ENCODE measurements at regions not wholly inside any gene's neighbourhood (a gene's known extent, or its start where the extent isn't known, plus 50 kb on each side); places are given as distances from the start of the nearest gene placed in this dataset.

GRCh38 chr6:145261758-145262157, 473.6 kb downstream of the EPM2A start:
- DNase-seq (no peak), ATAC-seq (no peak)
- Mint-ChIP-seq H3K27me3 (ENCODE audit: low read depth) (no peaks in the 10 kb centered on the region), H3K4me1 (ENCODE audit: low read depth) (no peaks in the 10 kb centered on the region), H3K9me3 (no peaks in the 10 kb centered on the region), H3K4me3 (no peak overlapping the region), H3K36me3 (ENCODE audit: insufficient read depth) (no peaks in the 10 kb centered on the region)

- peaks cover 3% of the 10 kb centered on the region for H3K27me3 Mint-ChIP-seq (ENCODE audit: low read depth)
- H3K36me3 Mint-ChIP-seq (ENCODE audit: insufficient read depth): no peaks in the 10 kb centered on the region
- no peak overlapping the region for H3K4me3 Mint-ChIP-seq
- DNase-seq (no peak), ATAC-seq (no peak)
- no peaks in the 10 kb centered on the region for H3K4me1 Mint-ChIP-seq (ENCODE audit: low read depth)
- no peaks in the 10 kb centered on the region for H3K9me3 Mint-ChIP-seq
Measured at GRCh38 chr6:145262771-145263170, 472.5 kb downstream of the EPM2A start.

GRCh38 chr6:145263778-145264211, 471.5 kb downstream of the EPM2A start:
- DNase-seq (no peak), ATAC-seq (no peak)
- Mint-ChIP-seq H3K4me1 (ENCODE audit: low read depth) (no peaks in the 10 kb centered on the region), H3K4me3 (no peak overlapping the region), H3K36me3 (ENCODE audit: insufficient read depth) (no peaks in the 10 kb centered on the region), H3K9me3 (no peaks in the 10 kb centered on the region), H3K27me3 (ENCODE audit: low read depth) (peaks cover 3% of the 10 kb centered on the region)

- no peak for DNase-seq
- no peak for ATAC-seq
- Mint-ChIP-seq H3K4me1 (ENCODE audit: low read depth) (no peaks in the 10 kb centered on the region), H3K36me3 (ENCODE audit: insufficient read depth) (no peaks in the 10 kb centered on the region), H3K4me3 (no peak overlapping the region), H3K27me3 (ENCODE audit: low read depth) (peaks cover 6% of the 10 kb centered on the region), H3K9me3 (no peaks in the 10 kb centered on the region)
Measured at GRCh38 chr6:145266432-145267075, 468.8 kb downstream of the EPM2A start.

GRCh38 chr6:145267076-145267867, 468.0 kb downstream of the EPM2A start:
- Mint-ChIP-seq H3K4me1 (ENCODE audit: low read depth) (no peaks in the 10 kb centered on the region), H3K4me3 (no peak overlapping the region), H3K36me3 (ENCODE audit: insufficient read depth) (no peaks in the 10 kb centered on the region), H3K27me3 (ENCODE audit: low read depth) (peaks cover 6% of the 10 kb centered on the region), H3K9me3 (no peaks in the 10 kb centered on the region)
- DNase-seq: no peak
- ATAC-seq: no peak

- no peaks in the 10 kb centered on the region for H3K36me3 Mint-ChIP-seq (ENCODE audit: insufficient read depth)
- DNase-seq (no peak), ATAC-seq (no peak)
- H3K4me3 Mint-ChIP-seq: no peak overlapping the region
- peaks cover 6% of the 10 kb centered on the region for H3K27me3 Mint-ChIP-seq (ENCODE audit: low read depth)
- no peaks in the 10 kb centered on the region for H3K9me3 Mint-ChIP-seq
- H3K4me1 Mint-ChIP-seq (ENCODE audit: low read depth): no peaks in the 10 kb centered on the region
Measured at GRCh38 chr6:145270464-145270863, 464.9 kb downstream of the EPM2A start.

- Mint-ChIP-seq H3K9me3 (no peaks in the 10 kb centered on the region), H3K4me3 (no peak overlapping the region), H3K36me3 (ENCODE audit: insufficient read depth) (no peaks in the 10 kb centered on the region), H3K4me1 (ENCODE audit: low read depth) (no peaks in the 10 kb centered on the region), H3K27me3 (ENCODE audit: low read depth) (peaks cover 6% of the 10 kb centered on the region)
- ATAC-seq (no peak), DNase-seq (no peak)
Measured at GRCh38 chr6:145271040-145271439, 464.3 kb downstream of the EPM2A start.

GRCh38 chr6:145271577-145271976, 463.7 kb downstream of the EPM2A start:
- Mint-ChIP-seq H3K27me3 (ENCODE audit: low read depth) (peaks cover 6% of the 10 kb centered on the region), H3K4me3 (no peak overlapping the region), H3K9me3 (no peaks in the 10 kb centered on the region), H3K36me3 (ENCODE audit: insufficient read depth) (no peaks in the 10 kb centered on the region), H3K4me1 (ENCODE audit: low read depth) (no peaks in the 10 kb centered on the region)
- DNase-seq: no peak
- no peak for ATAC-seq

- no peak for DNase-seq
- ATAC-seq: no peak
- Mint-ChIP-seq H3K9me3 (no peaks in the 10 kb centered on the region), H3K4me1 (ENCODE audit: low read depth) (no peaks in the 10 kb centered on the region), H3K4me3 (no peak overlapping the region), H3K36me3 (ENCODE audit: insufficient read depth) (no peaks in the 10 kb centered on the region), H3K27me3 (ENCODE audit: low read depth) (peaks cover 6% of the 10 kb centered on the region)
Measured at GRCh38 chr6:145272246-145272645, 463.1 kb downstream of the EPM2A start.

- H3K4me3 Mint-ChIP-seq: no peak overlapping the region
- no peaks in the 10 kb centered on the region for H3K4me1 Mint-ChIP-seq (ENCODE audit: low read depth)
- H3K27me3 Mint-ChIP-seq (ENCODE audit: low read depth): peaks cover 2% of the 10 kb centered on the region
- ATAC-seq (no peak), DNase-seq (no peak)
- H3K36me3 Mint-ChIP-seq (ENCODE audit: insufficient read depth): no peaks in the 10 kb centered on the region
- H3K9me3 Mint-ChIP-seq: no peaks in the 10 kb centered on the region
Measured at GRCh38 chr6:145273136-145273535, 462.2 kb downstream of the EPM2A start.

GRCh38 chr6:145274083-145274482, 461.2 kb downstream of the EPM2A start:
- Mint-ChIP-seq H3K4me3 (no peak overlapping the region), H3K27me3 (ENCODE audit: low read depth) (peaks cover 2% of the 10 kb centered on the region), H3K9me3 (no peaks in the 10 kb centered on the region), H3K36me3 (ENCODE audit: insufficient read depth) (no peaks in the 10 kb centered on the region), H3K4me1 (ENCODE audit: low read depth) (no peaks in the 10 kb centered on the region)
- DNase-seq: no peak
- ATAC-seq: no peak

- H3K4me1 Mint-ChIP-seq (ENCODE audit: low read depth): no peaks in the 10 kb centered on the region
- no peak for DNase-seq
- H3K9me3 Mint-ChIP-seq: no peaks in the 10 kb centered on the region
- no peak overlapping the region for H3K4me3 Mint-ChIP-seq
- peaks cover 2% of the 10 kb centered on the region for H3K27me3 Mint-ChIP-seq (ENCODE audit: low read depth)
- no peak for ATAC-seq
- H3K36me3 Mint-ChIP-seq (ENCODE audit: insufficient read depth): no peaks in the 10 kb centered on the region
Measured at GRCh38 chr6:145275019-145275418, 460.3 kb downstream of the EPM2A start.

GRCh38 chr6:145275787-145276186, 459.5 kb downstream of the EPM2A start:
- Mint-ChIP-seq H3K9me3 (no peaks in the 10 kb centered on the region), H3K4me3 (no peak overlapping the region), H3K36me3 (ENCODE audit: insufficient read depth) (no peaks in the 10 kb centered on the region), H3K4me1 (ENCODE audit: low read depth) (no peaks in the 10 kb centered on the region), H3K27me3 (ENCODE audit: low read depth) (peaks cover 2% of the 10 kb centered on the region)
- DNase-seq (no peak), ATAC-seq (no peak)

GRCh38 chr6:145276756-145277155, 458.6 kb downstream of the EPM2A start:
- Mint-ChIP-seq H3K4me3 (no peak overlapping the region), H3K9me3 (no peaks in the 10 kb centered on the region), H3K4me1 (ENCODE audit: low read depth) (no peaks in the 10 kb centered on the region), H3K27me3 (ENCODE audit: low read depth) (no peaks in the 10 kb centered on the region), H3K36me3 (ENCODE audit: insufficient read depth) (no peaks in the 10 kb centered on the region)
- DNase-seq (no peak), ATAC-seq (no peak)

GRCh38 chr6:145277358-145278086, 457.8 kb downstream of the EPM2A start:
- Mint-ChIP-seq H3K4me1 (ENCODE audit: low read depth) (no peaks in the 10 kb centered on the region), H3K27me3 (ENCODE audit: low read depth) (no peaks in the 10 kb centered on the region), H3K4me3 (no peak overlapping the region)

More at GRCh38 chr6:145277358-145278086, 457.8 kb downstream of the EPM2A start:
- DNase-seq (no peak), ATAC-seq (no peak)
- Mint-ChIP-seq H3K36me3 (ENCODE audit: insufficient read depth) (no peaks in the 10 kb centered on the region), H3K9me3 (no peaks in the 10 kb centered on the region)

All from activated T-cell treated with anti-CD3 and anti-CD28 coated beads, Interleukin-2, amount 50 U/mL, for 4 hours (primary cell).